GM12878 (cell line): ENCODE measurements at regions not wholly inside any gene's neighbourhood (a gene's known extent, or its start where the extent isn't known, plus 50 kb on each side); places are given as distances from the start of the nearest gene placed in this dataset.

Experiments used
- KDM1A ChIP-seq: fragments of 200-600 bp; sonication (generic); IDR thresholded peaks from 2 replicates; pipeline ENCODE4 v1.6.1; 2016; ENCODE audit warnings: borderline replicate concordance
- YBX1 ChIP-seq: fragments of 450-650 bp; IDR thresholded peaks from 2 replicates; pipeline ENCODE4 v1.6.1; 2016; ENCODE audit warnings: antibody characterized with exemption

- TF ChIP-seq YBX1, result no peak
- no peak for TF ChIP-seq KDM1A
Measured at GRCh38 chr9:24766081-24766480, 220.4 kb upstream of the IZUMO3 start.
